ENCODE measurements at regions not wholly inside any gene's neighbourhood (a gene's known extent, or its start where the extent isn't known, plus 50 kb on each side); places are given as distances from the start of the nearest gene placed in this dataset.

DNA sequence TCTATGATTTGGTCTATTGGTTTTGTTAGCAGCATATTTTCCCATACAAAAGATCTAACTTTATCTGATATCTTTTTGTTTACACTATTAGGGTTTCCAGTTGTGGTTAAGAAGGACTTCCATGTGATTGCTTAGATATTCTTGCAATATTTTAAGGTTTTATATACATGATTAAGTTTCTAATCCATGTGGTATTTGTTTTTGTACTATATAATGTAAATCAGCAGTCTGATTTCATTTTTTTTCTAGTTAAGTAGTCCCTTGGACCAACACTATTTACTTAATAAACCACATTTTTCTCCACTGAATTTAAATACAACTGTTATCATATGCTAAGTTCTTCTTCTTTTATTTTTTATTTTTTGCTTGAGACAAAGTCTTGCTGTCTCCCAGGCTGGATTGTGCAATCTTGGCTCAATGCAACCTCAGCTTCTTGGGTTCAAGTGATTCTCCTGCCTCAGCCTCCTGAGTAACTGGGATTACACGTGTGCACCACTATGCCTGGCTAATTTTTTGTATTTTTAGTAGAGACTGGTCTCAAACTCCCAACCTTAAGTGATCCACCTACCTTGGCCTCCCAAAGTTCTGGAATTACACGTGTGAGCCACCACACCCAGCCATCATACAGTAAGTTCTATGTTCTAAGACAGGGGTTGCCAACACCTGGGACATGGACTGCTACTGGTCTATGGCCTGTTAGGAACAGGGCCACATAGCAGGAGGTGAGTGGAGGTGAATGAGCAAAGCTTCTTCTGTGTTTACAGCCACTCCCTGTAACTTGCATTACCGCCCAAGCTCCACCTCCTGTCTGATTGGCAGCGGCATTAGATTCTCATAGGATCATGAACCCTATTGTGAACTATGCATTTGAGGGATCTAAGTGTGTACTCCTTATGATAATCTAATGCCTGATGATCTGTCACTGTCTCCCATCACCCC, 58.5 kb upstream of the RAB27B start:
- DNase-seq (ENCODE audit: low read depth in 3 of 3), result no peak

- DNase-seq (ENCODE audit: low read depth in 3 of 3), result no peak
These were observed 56.2 kb upstream of the RAB27B start for GRCh38 chr18:54772056-54772455.

- no peak for DNase-seq (ENCODE audit: low read depth in 3 of 3)
These were observed 53.9 kb upstream of the RAB27B start for GRCh38 chr18:54774423-54774822.

- DNase-seq (ENCODE audit: low read depth in 3 of 3), result no peak
These were observed 53.2 kb upstream of the RAB27B start for GRCh38 chr18:54774981-54775665.

DNA sequence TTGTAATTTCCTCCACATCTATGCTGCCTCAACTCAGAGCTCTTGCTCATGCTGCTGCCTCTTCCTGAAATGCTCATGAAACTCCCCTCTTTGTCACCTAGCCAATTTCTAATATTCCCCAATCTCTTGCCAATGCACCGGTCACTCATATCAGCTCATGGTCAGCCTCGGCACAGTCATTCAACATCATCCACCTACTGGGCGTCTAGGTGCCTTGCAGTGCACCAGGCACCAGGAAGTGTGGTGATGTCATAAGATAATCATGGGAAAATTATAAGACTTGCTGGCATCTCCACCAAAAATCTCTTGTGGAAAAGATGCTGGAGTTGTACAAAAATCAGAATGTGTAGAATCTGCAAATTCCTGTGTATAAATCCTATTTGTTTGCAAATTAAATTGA, 52.6 kb upstream of the RAB27B start:
- DNase-seq (ENCODE audit: low read depth in 3 of 3), result no peak

GRCh38 chr18:54776282-54776977, 51.8 kb upstream of the RAB27B start:
- DNase-seq (ENCODE audit: low read depth in 3 of 3), result peak; percentile 2 to 35 (median 16)

DNA sequence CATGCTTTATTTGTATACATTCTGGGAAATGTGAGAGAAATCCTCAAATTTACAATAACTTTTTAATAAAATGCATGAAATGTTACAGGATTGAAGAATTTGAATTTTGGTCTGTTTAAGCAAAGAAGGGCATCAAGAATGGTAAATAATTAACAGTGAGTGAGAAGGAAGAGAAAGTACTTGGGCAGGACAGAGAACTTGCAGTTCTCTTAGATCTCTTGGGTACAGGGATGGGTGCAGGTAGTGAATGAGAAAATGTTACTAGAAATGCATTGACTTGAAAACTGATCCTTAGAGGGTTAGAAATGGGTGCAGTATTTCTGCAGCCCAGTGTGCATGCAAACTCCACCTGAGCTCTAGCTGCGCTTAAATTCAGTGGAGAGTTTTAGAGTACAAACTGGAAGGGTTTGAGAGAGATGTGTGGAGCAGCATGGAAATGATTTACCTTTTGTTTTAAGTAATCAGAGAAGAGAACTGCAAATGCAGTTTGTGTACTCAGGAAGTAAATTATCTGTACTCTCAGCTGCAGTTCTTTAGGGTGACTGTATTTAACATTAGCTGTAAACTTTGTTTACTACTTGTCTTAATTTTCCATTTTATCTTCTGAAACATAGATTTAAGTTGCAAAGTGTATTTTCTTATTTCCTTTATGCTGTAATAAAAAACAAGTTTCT, 51.0 kb upstream of the RAB27B start:
- no peak for DNase-seq (ENCODE audit: low read depth in 3 of 3)

DNA sequence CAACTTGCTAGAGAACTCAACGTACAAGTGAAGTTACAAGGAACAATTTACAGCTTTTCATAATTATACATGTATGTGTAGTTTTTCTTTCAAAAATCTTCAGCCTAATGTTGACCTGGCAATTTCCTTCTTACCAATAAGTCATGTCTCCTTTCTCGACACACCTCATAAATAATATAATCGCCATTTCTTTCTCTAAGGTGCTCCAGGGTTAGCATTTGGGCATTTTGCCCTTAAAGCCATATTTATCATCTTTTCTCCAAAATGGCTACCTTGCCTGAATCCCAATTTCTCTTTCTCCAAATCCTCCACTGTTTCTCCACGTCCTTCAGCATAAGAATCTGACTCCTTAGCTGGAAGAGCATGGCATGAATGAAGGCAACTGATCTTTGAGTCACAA, 50.3 kb upstream of the RAB27B start:
- no peak for DNase-seq (ENCODE audit: low read depth in 3 of 3)
